ENCODE measurements at regions not wholly inside any gene's neighbourhood (a gene's known extent, or its start where the extent isn't known, plus 50 kb on each side); places are given as distances from the start of the nearest gene placed in this dataset.

- no peak for TF ChIP-seq ETV6 (CRISPR knock-in tag; conservative IDR thresholded peaks at IDR 0.05)
- TF ChIP-seq RBFOX2 (IDR thresholded peaks at IDR 0.05; ENCODE audit: low read depth, low read length) = no peak
- TF ChIP-seq, protein P1, sequence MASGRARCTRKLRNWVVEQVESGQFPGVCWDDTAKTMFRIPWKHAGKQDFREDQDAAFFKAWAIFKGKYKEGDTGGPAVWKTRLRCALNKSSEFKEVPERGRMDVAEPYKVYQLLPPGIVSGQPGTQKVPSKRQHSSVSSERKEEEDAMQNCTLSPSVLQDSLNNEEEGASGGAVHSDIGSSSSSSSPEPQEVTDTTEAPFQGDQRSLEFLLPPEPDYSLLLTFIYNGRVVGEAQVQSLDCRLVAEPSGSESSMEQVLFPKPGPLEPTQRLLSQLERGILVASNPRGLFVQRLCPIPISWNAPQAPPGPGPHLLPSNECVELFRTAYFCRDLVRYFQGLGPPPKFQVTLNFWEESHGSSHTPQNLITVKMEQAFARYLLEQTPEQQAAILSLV (CRISPR knock-in tag; IDR thresholded peaks at IDR 0.05; ENCODE audit: borderline replicate concordance) = no peak
- no peak for TF ChIP-seq E2F5 (CRISPR knock-in tag; conservative IDR thresholded peaks at IDR 0.05)
- peak; percentile 67 for TF ChIP-seq ZNF644 (CRISPR knock-in tag; IDR thresholded peaks at IDR 0.05; ENCODE audit: low read depth)
- TF ChIP-seq ZNF383 (CRISPR knock-in tag; IDR thresholded peaks at IDR 0.05; ENCODE audit: borderline replicate concordance) = no peak
- TF ChIP-seq ZBTB38 (CRISPR knock-in tag; IDR thresholded peaks at IDR 0.05) = no peak
- TF ChIP-seq ZNF503 (CRISPR knock-in tag; IDR thresholded peaks at IDR 0.05) = peak; percentile 82; the same call in 1 of the 2 replicates
- TF ChIP-seq, protein P2, sequence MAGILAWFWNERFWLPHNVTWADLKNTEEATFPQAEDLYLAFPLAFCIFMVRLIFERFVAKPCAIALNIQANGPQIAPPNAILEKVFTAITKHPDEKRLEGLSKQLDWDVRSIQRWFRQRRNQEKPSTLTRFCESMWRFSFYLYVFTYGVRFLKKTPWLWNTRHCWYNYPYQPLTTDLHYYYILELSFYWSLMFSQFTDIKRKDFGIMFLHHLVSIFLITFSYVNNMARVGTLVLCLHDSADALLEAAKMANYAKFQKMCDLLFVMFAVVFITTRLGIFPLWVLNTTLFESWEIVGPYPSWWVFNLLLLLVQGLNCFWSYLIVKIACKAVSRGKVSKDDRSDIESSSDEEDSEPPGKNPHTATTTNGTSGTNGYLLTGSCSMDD (CRISPR knock-in tag; IDR thresholded peaks at IDR 0.05) = no peak
- TF ChIP-seq EHMT2 (IDR thresholded peaks at IDR 0.05; ENCODE audit: borderline replicate concordance, low read depth, low read length) = peak; percentile 45; the same call in 1 of the 2 replicates
- no peak for TF ChIP-seq PLRG1 (conservative IDR thresholded peaks at IDR 0.05)
- TF ChIP-seq ARNT2 (CRISPR knock-in tag; IDR thresholded peaks at IDR 0.05; ENCODE audit: low read depth) = 0 out of 2 replicates have a peak, but pooled peaks have one; percentile 27
- TF ChIP-seq ZNF512 (CRISPR knock-in tag; IDR thresholded peaks at IDR 0.05) = no peak
- no peak for TF ChIP-seq ZNF777 (CRISPR knock-in tag; IDR thresholded peaks at IDR 0.05)
- TF ChIP-seq ZNF121 (CRISPR knock-in tag; IDR thresholded peaks at IDR 0.05) = no peak
- TF ChIP-seq KLF12 (CRISPR knock-in tag; IDR thresholded peaks at IDR 0.05; ENCODE audit: borderline replicate concordance) = no peak
- no peak for TF ChIP-seq ZNF782 (CRISPR knock-in tag; IDR thresholded peaks at IDR 0.05; ENCODE audit: borderline replicate concordance)
- TF ChIP-seq SOX5 (CRISPR knock-in tag; IDR thresholded peaks at IDR 0.05; ENCODE audit: borderline replicate concordance) = peak; percentile 92
- TF ChIP-seq EED (CRISPR knock-in tag; IDR thresholded peaks at IDR 0.05) = no peak
- TF ChIP-seq PAF1 (CRISPR knock-in tag; IDR thresholded peaks at IDR 0.05) = no peak
- no peak for TF ChIP-seq PHF20 (CRISPR knock-in tag; IDR thresholded peaks at IDR 0.05)
- no peak for TF ChIP-seq ZNF431 (CRISPR knock-in tag; IDR thresholded peaks at IDR 0.05; ENCODE audit: borderline replicate concordance, low read depth)
Measured at GRCh38 chr7:17184805-17185689, 113.4 kb upstream of the AHR start (continued).

Data from HepG2 (cell line).